WTC11 (cell line): ENCODE measurements at regions not wholly inside any gene's neighbourhood (a gene's known extent, or its start where the extent isn't known, plus 50 kb on each side); places are given as distances from the start of the nearest gene placed in this dataset.

Experiments used
- ATAC-seq: fragments of 200-7000 bp; cut with Tn5 transposase; 2 replicates; pipeline ENCODE4 v1.10.0; 2021; ENCODE audit warnings: mild to moderate bottlenecking, moderate library complexity
- CTCF ChIA-PET: fragments of 300-600 bp; sonication (Branson Sonifier 250); formaldehyde crosslinking; loops from one replicate; lab custom pipeline; 2021; ENCODE audit warnings: antibody characterized with exemption; lab: Charles Lee
- POLR2A ChIA-PET: fragments of 350-600 bp; sonication (Branson Sonifier 250); formaldehyde crosslinking; loops from one replicate; lab custom pipeline; 2021; ENCODE audit warnings: antibody characterized with exemption; lab: Charles Lee
- DNase-seq: peaks from one replicate; pipeline ENCODE4 v3.0.0; 2021; ENCODE audit warnings: low spot score
- H3K27ac Mint-ChIP-seq: 2 replicates; pipeline ENCODE4 v1.8.0; 2021; ENCODE audit warnings: mixed read lengths
- H3K27me3 Mint-ChIP-seq: 2 replicates; pipeline ENCODE4 v1.8.0; 2021; ENCODE audit warnings: low read depth, mild to moderate bottlenecking, moderate library complexity, mixed read lengths
- H3K36me3 Mint-ChIP-seq: 2 replicates; pipeline ENCODE4 v1.8.0; 2021; ENCODE audit warnings: mixed read lengths
- H3K4me1 Mint-ChIP-seq: 2 replicates; pipeline ENCODE4 v1.8.0; 2022; ENCODE audit warnings: mixed read lengths
- H3K4me3 Mint-ChIP-seq: 2 replicates; pipeline ENCODE4 v1.8.0; 2021; ENCODE audit warnings: mild to moderate bottlenecking, moderate library complexity, mixed read lengths
- H3K9me3 Mint-ChIP-seq: 2 replicates; pipeline ENCODE4 v1.8.0; 2021; ENCODE audit warnings: mixed read lengths
- ATF1 ChIP-seq: sonication (generic); formaldehyde crosslinking; IDR thresholded peaks from 2 replicates; pipeline ENCODE4 v1.8.1; 2023; ENCODE audit warnings: mild to moderate bottlenecking, moderate library complexity, missing genetic modification reagents
- GABPB1 ChIP-seq: sonication (generic); formaldehyde crosslinking; IDR thresholded peaks from 2 replicates; pipeline ENCODE4 v1.8.1; 2023; ENCODE audit warnings: mild to moderate bottlenecking, missing genetic modification reagents
- HMGA2 ChIP-seq: fragments of 250-450 bp; sonication (Bioruptor Pico); IDR thresholded peaks from 2 replicates; pipeline ENCODE4 v1.4.0; 2021; ENCODE audit warnings: mild to moderate bottlenecking, moderate library complexity
- JUN ChIP-seq: sonication (generic); formaldehyde crosslinking; IDR thresholded peaks from 2 replicates; pipeline ENCODE4 v1.8.0; 2023; ENCODE audit warnings: mild to moderate bottlenecking, missing genetic modification reagents
- KAT7 ChIP-seq: sonication (generic); formaldehyde crosslinking; IDR thresholded peaks from 2 replicates; pipeline ENCODE4 v1.8.1; 2023; ENCODE audit warnings: missing genetic modification reagents, mild to moderate bottlenecking, borderline replicate concordance
- MXD4 ChIP-seq: fragments of 250-450 bp; sonication (Bioruptor Pico); IDR thresholded peaks from 2 replicates; pipeline ENCODE4 v1.8.0; 2021; ENCODE audit warnings: mild to moderate bottlenecking, moderate library complexity, borderline replicate concordance
- NFATC4 ChIP-seq: fragments of 250-450 bp; sonication (Bioruptor Pico); IDR thresholded peaks from 2 replicates; pipeline ENCODE4 v1.9.0; 2021; ENCODE audit warnings: mild to moderate bottlenecking
- TCF7 ChIP-seq: sonication (generic); formaldehyde crosslinking; IDR thresholded peaks from 2 replicates; pipeline ENCODE4 v1.8.0; 2022; ENCODE audit warnings: mild to moderate bottlenecking, low read depth, missing genetic modification reagents, moderate library complexity
- TEAD1 ChIP-seq: sonication (generic); formaldehyde crosslinking; IDR thresholded peaks from 2 replicates; pipeline ENCODE4 v1.8.0; 2022; ENCODE audit warnings: mild to moderate bottlenecking, missing genetic modification reagents
- ZNF263 ChIP-seq: sonication (generic); formaldehyde crosslinking; IDR thresholded peaks from 2 replicates; pipeline ENCODE4 v1.8.1; 2022; ENCODE audit warnings: low read depth, mild to moderate bottlenecking, moderate library complexity, missing genetic modification reagents
- ZNF317 ChIP-seq: sonication (generic); formaldehyde crosslinking; IDR thresholded peaks from 2 replicates; pipeline ENCODE4 v1.8.1; 2023; ENCODE audit warnings: low read depth, mild to moderate bottlenecking, moderate library complexity, missing genetic modification reagents, borderline replicate concordance
- TF ChIP-seq, protein P1 (sequence below): fragments of 250-450 bp; sonication (Bioruptor Pico); IDR thresholded peaks from 2 replicates; pipeline ENCODE4 v1.9.0; 2021; ENCODE audit warnings: mild to moderate bottlenecking, borderline replicate concordance
- TF ChIP-seq, protein P2 (sequence below): sonication (generic); formaldehyde crosslinking; IDR thresholded peaks from 2 replicates; pipeline ENCODE4 v1.8.0; 2022; ENCODE audit warnings: mild to moderate bottlenecking, missing genetic modification reagents
- TF ChIP-seq, protein P3 (sequence below): sonication (generic); formaldehyde crosslinking; IDR thresholded peaks from 2 replicates; pipeline ENCODE4 v1.8.0; 2023; ENCODE audit warnings: missing genetic modification reagents
- TF ChIP-seq, protein P4 (sequence below): sonication (generic); formaldehyde crosslinking; conservative IDR thresholded peaks from 2 replicates; pipeline ENCODE4 v1.8.1; 2023; ENCODE audit warnings: mild to moderate bottlenecking, low read depth, missing genetic modification reagents, moderate library complexity
- TF ChIP-seq, protein P5 (sequence below): sonication (generic); formaldehyde crosslinking; IDR thresholded peaks from 2 replicates; pipeline ENCODE4 v1.8.0; 2023; ENCODE audit warnings: mild to moderate bottlenecking, missing genetic modification reagents

DNA sequence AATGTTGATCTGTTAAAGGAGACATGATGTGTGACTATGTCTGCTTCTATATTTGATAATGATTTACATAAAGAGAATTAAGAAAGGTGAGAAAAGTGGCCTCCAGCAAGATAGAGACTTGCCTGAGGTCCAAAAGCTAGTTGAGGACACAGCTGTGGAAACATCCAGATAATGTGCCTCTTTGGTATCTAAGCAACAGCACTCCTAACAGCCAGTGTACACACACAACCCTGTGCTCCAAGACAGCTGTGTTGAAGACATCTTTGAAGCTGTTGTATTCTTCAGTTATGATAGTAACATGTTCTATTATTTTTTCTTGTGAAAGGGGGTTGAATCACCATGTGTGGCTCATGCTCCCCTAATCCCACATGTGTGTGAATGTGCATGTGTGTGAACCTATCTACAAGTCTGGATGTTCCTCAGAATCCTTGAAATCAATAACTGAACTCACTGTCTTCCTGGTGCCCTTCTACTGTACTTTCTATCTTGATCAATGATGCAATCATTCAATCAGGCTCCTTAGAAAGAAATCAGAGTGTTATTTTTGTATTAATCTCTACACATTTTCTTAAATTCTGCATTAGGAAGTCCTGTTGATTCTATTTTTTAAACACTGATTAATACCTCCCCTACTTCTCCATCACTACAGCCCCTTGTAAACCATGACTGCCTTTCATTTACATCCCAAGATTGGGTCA lies 116.7 kb upstream of the SSTR4 start (continued):
- TF ChIP-seq, protein P1, sequence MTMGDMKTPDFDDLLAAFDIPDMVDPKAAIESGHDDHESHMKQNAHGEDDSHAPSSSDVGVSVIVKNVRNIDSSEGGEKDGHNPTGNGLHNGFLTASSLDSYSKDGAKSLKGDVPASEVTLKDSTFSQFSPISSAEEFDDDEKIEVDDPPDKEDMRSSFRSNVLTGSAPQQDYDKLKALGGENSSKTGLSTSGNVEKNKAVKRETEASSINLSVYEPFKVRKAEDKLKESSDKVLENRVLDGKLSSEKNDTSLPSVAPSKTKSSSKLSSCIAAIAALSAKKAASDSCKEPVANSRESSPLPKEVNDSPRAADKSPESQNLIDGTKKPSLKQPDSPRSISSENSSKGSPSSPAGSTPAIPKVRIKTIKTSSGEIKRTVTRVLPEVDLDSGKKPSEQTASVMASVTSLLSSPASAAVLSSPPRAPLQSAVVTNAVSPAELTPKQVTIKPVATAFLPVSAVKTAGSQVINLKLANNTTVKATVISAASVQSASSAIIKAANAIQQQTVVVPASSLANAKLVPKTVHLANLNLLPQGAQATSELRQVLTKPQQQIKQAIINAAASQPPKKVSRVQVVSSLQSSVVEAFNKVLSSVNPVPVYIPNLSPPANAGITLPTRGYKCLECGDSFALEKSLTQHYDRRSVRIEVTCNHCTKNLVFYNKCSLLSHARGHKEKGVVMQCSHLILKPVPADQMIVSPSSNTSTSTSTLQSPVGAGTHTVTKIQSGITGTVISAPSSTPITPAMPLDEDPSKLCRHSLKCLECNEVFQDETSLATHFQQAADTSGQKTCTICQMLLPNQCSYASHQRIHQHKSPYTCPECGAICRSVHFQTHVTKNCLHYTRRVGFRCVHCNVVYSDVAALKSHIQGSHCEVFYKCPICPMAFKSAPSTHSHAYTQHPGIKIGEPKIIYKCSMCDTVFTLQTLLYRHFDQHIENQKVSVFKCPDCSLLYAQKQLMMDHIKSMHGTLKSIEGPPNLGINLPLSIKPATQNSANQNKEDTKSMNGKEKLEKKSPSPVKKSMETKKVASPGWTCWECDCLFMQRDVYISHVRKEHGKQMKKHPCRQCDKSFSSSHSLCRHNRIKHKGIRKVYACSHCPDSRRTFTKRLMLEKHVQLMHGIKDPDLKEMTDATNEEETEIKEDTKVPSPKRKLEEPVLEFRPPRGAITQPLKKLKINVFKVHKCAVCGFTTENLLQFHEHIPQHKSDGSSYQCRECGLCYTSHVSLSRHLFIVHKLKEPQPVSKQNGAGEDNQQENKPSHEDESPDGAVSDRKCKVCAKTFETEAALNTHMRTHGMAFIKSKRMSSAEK (CRISPR knock-in tag), result no peak
- TF ChIP-seq ZNF263 (CRISPR knock-in tag), result no peak
- TF ChIP-seq, protein P2, sequence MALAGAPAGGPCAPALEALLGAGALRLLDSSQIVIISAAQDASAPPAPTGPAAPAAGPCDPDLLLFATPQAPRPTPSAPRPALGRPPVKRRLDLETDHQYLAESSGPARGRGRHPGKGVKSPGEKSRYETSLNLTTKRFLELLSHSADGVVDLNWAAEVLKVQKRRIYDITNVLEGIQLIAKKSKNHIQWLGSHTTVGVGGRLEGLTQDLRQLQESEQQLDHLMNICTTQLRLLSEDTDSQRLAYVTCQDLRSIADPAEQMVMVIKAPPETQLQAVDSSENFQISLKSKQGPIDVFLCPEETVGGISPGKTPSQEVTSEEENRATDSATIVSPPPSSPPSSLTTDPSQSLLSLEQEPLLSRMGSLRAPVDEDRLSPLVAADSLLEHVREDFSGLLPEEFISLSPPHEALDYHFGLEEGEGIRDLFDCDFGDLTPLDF, result no peak
- TF ChIP-seq, protein P3, sequence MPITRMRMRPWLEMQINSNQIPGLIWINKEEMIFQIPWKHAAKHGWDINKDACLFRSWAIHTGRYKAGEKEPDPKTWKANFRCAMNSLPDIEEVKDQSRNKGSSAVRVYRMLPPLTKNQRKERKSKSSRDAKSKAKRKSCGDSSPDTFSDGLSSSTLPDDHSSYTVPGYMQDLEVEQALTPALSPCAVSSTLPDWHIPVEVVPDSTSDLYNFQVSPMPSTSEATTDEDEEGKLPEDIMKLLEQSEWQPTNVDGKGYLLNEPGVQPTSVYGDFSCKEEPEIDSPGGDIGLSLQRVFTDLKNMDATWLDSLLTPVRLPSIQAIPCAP, result no peak
- TF ChIP-seq, protein P4, sequence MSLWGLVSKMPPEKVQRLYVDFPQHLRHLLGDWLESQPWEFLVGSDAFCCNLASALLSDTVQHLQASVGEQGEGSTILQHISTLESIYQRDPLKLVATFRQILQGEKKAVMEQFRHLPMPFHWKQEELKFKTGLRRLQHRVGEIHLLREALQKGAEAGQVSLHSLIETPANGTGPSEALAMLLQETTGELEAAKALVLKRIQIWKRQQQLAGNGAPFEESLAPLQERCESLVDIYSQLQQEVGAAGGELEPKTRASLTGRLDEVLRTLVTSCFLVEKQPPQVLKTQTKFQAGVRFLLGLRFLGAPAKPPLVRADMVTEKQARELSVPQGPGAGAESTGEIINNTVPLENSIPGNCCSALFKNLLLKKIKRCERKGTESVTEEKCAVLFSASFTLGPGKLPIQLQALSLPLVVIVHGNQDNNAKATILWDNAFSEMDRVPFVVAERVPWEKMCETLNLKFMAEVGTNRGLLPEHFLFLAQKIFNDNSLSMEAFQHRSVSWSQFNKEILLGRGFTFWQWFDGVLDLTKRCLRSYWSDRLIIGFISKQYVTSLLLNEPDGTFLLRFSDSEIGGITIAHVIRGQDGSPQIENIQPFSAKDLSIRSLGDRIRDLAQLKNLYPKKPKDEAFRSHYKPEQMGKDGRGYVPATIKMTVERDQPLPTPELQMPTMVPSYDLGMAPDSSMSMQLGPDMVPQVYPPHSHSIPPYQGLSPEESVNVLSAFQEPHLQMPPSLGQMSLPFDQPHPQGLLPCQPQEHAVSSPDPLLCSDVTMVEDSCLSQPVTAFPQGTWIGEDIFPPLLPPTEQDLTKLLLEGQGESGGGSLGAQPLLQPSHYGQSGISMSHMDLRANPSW (CRISPR knock-in tag), result no peak
- TF ChIP-seq ZNF317, result no peak
- no peak for TF ChIP-seq MXD4 (CRISPR knock-in tag)
- TF ChIP-seq, protein P5, sequence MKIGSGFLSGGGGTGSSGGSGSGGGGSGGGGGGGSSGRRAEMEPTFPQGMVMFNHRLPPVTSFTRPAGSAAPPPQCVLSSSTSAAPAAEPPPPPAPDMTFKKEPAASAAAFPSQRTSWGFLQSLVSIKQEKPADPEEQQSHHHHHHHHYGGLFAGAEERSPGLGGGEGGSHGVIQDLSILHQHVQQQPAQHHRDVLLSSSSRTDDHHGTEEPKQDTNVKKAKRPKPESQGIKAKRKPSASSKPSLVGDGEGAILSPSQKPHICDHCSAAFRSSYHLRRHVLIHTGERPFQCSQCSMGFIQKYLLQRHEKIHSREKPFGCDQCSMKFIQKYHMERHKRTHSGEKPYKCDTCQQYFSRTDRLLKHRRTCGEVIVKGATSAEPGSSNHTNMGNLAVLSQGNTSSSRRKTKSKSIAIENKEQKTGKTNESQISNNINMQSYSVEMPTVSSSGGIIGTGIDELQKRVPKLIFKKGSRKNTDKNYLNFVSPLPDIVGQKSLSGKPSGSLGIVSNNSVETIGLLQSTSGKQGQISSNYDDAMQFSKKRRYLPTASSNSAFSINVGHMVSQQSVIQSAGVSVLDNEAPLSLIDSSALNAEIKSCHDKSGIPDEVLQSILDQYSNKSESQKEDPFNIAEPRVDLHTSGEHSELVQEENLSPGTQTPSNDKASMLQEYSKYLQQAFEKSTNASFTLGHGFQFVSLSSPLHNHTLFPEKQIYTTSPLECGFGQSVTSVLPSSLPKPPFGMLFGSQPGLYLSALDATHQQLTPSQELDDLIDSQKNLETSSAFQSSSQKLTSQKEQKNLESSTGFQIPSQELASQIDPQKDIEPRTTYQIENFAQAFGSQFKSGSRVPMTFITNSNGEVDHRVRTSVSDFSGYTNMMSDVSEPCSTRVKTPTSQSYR, result no peak
- TF ChIP-seq TEAD1 (CRISPR knock-in tag), result no peak
- no peak for TF ChIP-seq ATF1
- TF ChIP-seq, all 79 proteins: peak for 0

DNA sequence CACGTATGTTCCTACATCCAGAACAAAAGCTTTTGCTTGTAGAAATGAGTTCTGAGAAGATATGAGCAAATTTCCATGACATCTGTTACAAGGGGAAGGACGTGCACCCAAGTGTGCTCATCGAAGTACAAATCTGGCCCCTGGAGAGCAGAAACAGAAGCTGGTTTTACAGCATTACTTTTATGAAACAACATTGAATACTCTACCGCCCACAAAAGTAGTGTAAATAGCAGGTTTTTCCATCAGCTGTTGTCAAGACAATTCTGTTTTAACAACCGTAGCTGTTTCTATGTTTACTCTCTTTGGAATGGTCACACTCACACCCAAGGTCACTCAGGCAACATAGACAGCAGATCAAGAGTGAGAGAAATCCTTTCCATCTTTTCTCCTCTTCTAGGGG lies 114.2 kb upstream of the SSTR4 start:
- no peaks in the 10 kb centered on the region for H3K9me3 Mint-ChIP-seq
- no peaks in the 10 kb centered on the region; the same call in 1 of the 2 replicates for H3K27me3 Mint-ChIP-seq
- no peak overlapping the region for H3K27ac Mint-ChIP-seq
- ATAC-seq (no peak), DNase-seq (no peak)
- peaks cover 12% of the 10 kb centered on the region for H3K4me1 Mint-ChIP-seq
- POLR2A ChIA-PET, result no interaction called here
- TF ChIP-seq HMGA2 (CRISPR knock-in tag) (no peak), JUN (CRISPR knock-in tag) (no peak), MXD4 (CRISPR knock-in tag) (no peak), TEAD1 (CRISPR knock-in tag) (no peak), KAT7 (CRISPR knock-in tag) (no peak), NFATC4 (CRISPR knock-in tag) (no peak), GABPB1 (CRISPR knock-in tag) (no peak), TCF7 (CRISPR knock-in tag) (no peak)
- TF ChIP-seq, protein P3, result no peak
- TF ChIP-seq, all 79 proteins: peak for 0
- no peak overlapping the region for H3K4me3 Mint-ChIP-seq
- CTCF ChIA-PET, result interaction anchor here (1.3 to 1.7 kb wide), 2 partner anchors 54 to 69 kb away, joined by 4 read pairs; no protein-coding TSS in a partner anchor
- H3K36me3 Mint-ChIP-seq, result no peaks in the 10 kb centered on the region
